Endodermal cell (in vitro differentiated cells): ENCODE measurements at regions not wholly inside any gene's neighbourhood (a gene's known extent, or its start where the extent isn't known, plus 50 kb on each side); places are given as distances from the start of the nearest gene placed in this dataset.

Source experiments
- DNase-seq: peaks from one replicate; pipeline ENCODE4 v3.0.0-alpha.2; 2017
- H3K27ac ChIP-seq: 2 replicates; pipeline ENCODE4 v1.5.1; 2013; ENCODE audit warnings: mild to moderate bottlenecking, low read depth, low read length, moderate library complexity
- H3K27me3 ChIP-seq: 2 replicates; pipeline ENCODE4 v1.6.1; 2013; ENCODE audit warnings: mild to moderate bottlenecking, low read length, moderate library complexity; ENCODE audit not compliant: insufficient read depth, control insufficient read depth, poor library complexity, severe bottlenecking
- H3K36me3 ChIP-seq: 2 replicates; pipeline ENCODE4 v1.7.0; 2013; ENCODE audit warnings: mild to moderate bottlenecking, low read length, moderate library complexity; ENCODE audit not compliant: control insufficient read depth, insufficient read depth
- H3K4me1 ChIP-seq: one replicate; pipeline ENCODE4 v1.7.0; 2013; ENCODE audit warnings: low read length; ENCODE audit not compliant: control insufficient read depth, insufficient read depth
- H3K4me3 ChIP-seq: 2 replicates; pipeline ENCODE4 v1.5.1; 2013; ENCODE audit warnings: mild to moderate bottlenecking, low read length, moderate library complexity
- H3K9ac ChIP-seq: 2 replicates; pipeline ENCODE4 v1.6.1; 2013; ENCODE audit warnings: mild to moderate bottlenecking, low read length, moderate library complexity; ENCODE audit not compliant: poor library complexity, severe bottlenecking; ENCODE audit errors: extremely low read depth
- H3K9me3 ChIP-seq: 2 replicates; pipeline ENCODE4 v1.6.1; 2013; ENCODE audit warnings: mild to moderate bottlenecking, low read length, moderate library complexity; ENCODE audit not compliant: control insufficient read depth
- H3K27ac Mint-ChIP-seq: 2 replicates; pipeline ENCODE4 v1.8.0; 2020; ENCODE audit warnings: mixed read lengths
- H3K27me3 Mint-ChIP-seq: 2 replicates; pipeline ENCODE4 v1.8.0; 2021; ENCODE audit warnings: mild to moderate bottlenecking, mixed read lengths; ENCODE audit not compliant: insufficient read depth
- H3K36me3 Mint-ChIP-seq: 2 replicates; pipeline ENCODE4 v1.8.0; 2020; ENCODE audit warnings: low read depth, mixed read lengths
- H3K4me1 Mint-ChIP-seq: 2 replicates; pipeline ENCODE4 v1.8.0; 2020; ENCODE audit warnings: mixed read lengths
- H3K4me3 Mint-ChIP-seq: 2 replicates; pipeline ENCODE4 v1.8.0; 2020; ENCODE audit warnings: mild to moderate bottlenecking, moderate library complexity, mixed read lengths
- H3K9me3 Mint-ChIP-seq: 2 replicates; pipeline ENCODE4 v1.8.0; 2020; ENCODE audit warnings: mild to moderate bottlenecking, mixed read lengths
- CTCF ChIP-seq: fragments of 200-600 bp; sonication (generic); conservative IDR thresholded peaks from 2 replicates; pipeline ENCODE4 v1.5.0; 2021; ENCODE audit warnings: antibody characterized with exemption, mild to moderate bottlenecking
- WGBS, 2 experiments: methylation state at CpG; one replicate each; pipeline versions ENCODE4 v1.1.5 to v1.1.7; 2013; ENCODE audit warnings: missing lambda C conversion rate in 2 of 2, mixed read lengths in 1 of 2; ENCODE audit not compliant: insufficient coverage in 1 of 2, insufficient read length in 1 of 2; 5-methylcytosine and 5-hydroxymethylcytosine counted together

GRCh38 chr4:147128787-147129186, 183.1 kb upstream of the TTC29 start:
- Mint-ChIP-seq H3K27ac (no peak overlapping the region), H3K9me3 (peaks cover 9% of the 10 kb centered on the region), H3K36me3 (no peaks in the 10 kb centered on the region), H3K4me3 (no peak overlapping the region), H3K4me1 (no peaks in the 10 kb centered on the region), H3K27me3 (no peaks in the 10 kb centered on the region)
- no peak for DNase-seq
- TF ChIP-seq CTCF: no peak
- Histone ChIP-seq H3K4me1 (no peaks in the 10 kb centered on the region), H3K9ac (no peak overlapping the region), H3K9me3 (peaks cover 16% of the 10 kb centered on the region), H3K27ac (no peak overlapping the region), H3K27me3 (no peaks in the 10 kb centered on the region), H3K4me3 (no peak overlapping the region), H3K36me3 (no peaks in the 10 kb centered on the region)
- 100% methylated on average over 1 of the region's 1 CpG; no CpG with 5 or more reads in 1 of the 2 experiments for WGBS, 2 experiments

GRCh38 chr4:147129687-147130086, 184.0 kb upstream of the TTC29 start:
- Histone ChIP-seq H3K36me3 (no peaks in the 10 kb centered on the region), H3K4me3 (no peak overlapping the region), H3K27me3 (no peaks in the 10 kb centered on the region), H3K9ac (no peak overlapping the region), H3K9me3 (peaks cover 16% of the 10 kb centered on the region), H3K27ac (no peak overlapping the region), H3K4me1 (no peaks in the 10 kb centered on the region)
- no peaks in the 10 kb centered on the region for H3K4me1 Mint-ChIP-seq
- no peak overlapping the region for H3K27ac Mint-ChIP-seq
- H3K27me3 Mint-ChIP-seq: no peaks in the 10 kb centered on the region
- H3K4me3 Mint-ChIP-seq: no peak overlapping the region
- DNase-seq: no peak
- H3K9me3 Mint-ChIP-seq: peaks cover 9% of the 10 kb centered on the region
- WGBS, 2 experiments: 89 to 95% methylated on average over 1 to 2 of the region's 2 CpGs
- no peak for TF ChIP-seq CTCF
- no peaks in the 10 kb centered on the region for H3K36me3 Mint-ChIP-seq

- peaks cover 19% of the 10 kb centered on the region for H3K4me1 Mint-ChIP-seq
- Histone ChIP-seq H3K36me3 (no peaks in the 10 kb centered on the region), H3K27me3 (no peaks in the 10 kb centered on the region), H3K27ac (no peak overlapping the region), H3K4me1 (peaks cover 3% of the 10 kb centered on the region), H3K4me3 (no peak overlapping the region), H3K9ac (no peak overlapping the region), H3K9me3 (peaks cover 5% of the 10 kb centered on the region)
- H3K36me3 Mint-ChIP-seq: no peaks in the 10 kb centered on the region
- no peak for TF ChIP-seq CTCF
- no peak overlapping the region for H3K4me3 Mint-ChIP-seq
- WGBS, 2 experiments: 92 to 100% methylated on average over 2 to 3 of the region's 4 CpGs
- no peak overlapping the region for H3K27ac Mint-ChIP-seq
- no peaks in the 10 kb centered on the region for H3K9me3 Mint-ChIP-seq
- H3K27me3 Mint-ChIP-seq: no peaks in the 10 kb centered on the region
- DNase-seq: no peak
Observed at GRCh38 chr4:147134536-147135210, 189.0 kb upstream of the TTC29 start.
